ENCODE measurements at regions not wholly inside any gene's neighbourhood (a gene's known extent, or its start where the extent isn't known, plus 50 kb on each side); places are given as distances from the start of the nearest gene placed in this dataset.

DNA sequence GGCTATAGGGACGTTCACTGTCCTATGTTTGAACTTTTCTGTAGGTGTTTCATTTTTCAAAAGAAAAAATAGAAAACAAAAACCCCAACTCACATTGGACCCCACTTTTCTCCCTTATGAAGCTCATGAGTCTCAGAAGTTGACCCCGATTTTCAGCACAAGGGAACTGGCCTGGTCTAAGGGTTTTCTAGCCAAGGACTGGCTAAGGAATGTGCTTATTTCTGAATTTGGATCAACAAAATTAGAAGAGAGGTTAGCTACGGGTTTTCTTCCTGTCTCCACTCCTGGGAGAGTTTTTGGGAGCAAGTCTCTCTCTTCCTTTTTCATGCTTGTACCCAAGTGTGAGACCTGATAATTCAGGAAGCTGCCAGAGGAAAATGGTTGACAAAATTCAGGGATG, 453.2 kb downstream of the KLF12 start:
- no peak overlapping the region for H3K9ac ChIP-seq (ENCODE audit: insufficient read length, low read depth)
- no peaks in the 10 kb centered on the region for H3K4me1 ChIP-seq (ENCODE audit: insufficient read depth, insufficient read length)
- no peak for DNase-seq (ENCODE audit: low read depth, low spot score)
- TF ChIP-seq ZNF274 (IDR thresholded peaks at IDR 0.05; ENCODE audit: low read depth, low read length) (no peak), SUZ12 (IDR thresholded peaks at IDR 0.05; ENCODE audit: extremely low read depth, insufficient read depth, insufficient read length) (no peak), YY1 (IDR thresholded peaks at IDR 0.05; ENCODE audit: insufficient read depth, insufficient read length) (no peak)
- no peak overlapping the region for H3K4me3 ChIP-seq (ENCODE audit: insufficient read length, low read depth)
- H3K27me3 ChIP-seq (ENCODE audit: insufficient read depth, insufficient read length), result no peaks in the 10 kb centered on the region
- no peaks in the 10 kb centered on the region for H3K9me3 ChIP-seq (ENCODE audit: insufficient read depth, low read length)
- H3K36me3 ChIP-seq (ENCODE audit: insufficient read depth, insufficient read length, low read length), result no peaks in the 10 kb centered on the region

DNA sequence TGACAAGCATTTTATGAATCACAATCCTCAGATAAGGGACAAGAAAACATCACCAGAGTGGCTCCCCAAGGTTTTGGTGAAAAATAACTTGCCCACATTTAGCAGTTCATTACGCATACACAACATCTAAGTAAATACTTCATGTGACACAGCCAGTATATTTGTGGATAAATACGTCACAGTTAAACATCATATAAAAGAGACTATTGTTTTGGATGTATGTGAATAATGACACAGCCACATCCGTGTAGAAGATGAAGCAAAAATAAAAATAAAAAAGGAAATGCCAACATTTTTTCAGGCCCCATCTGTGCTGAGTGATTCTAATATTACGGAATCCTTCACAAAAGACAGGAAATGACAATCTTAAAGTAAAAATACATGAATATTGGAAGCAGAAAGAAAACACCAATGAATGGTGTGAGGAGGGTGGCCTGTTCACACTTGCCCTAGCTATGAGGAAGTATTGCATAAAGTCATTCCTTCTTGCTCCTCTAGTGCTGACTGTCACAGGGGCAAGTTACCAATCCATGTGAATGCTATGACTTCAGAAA, 457.1 kb downstream of the KLF12 start:
- Histone ChIP-seq H3K4me1 (ENCODE audit: insufficient read depth, insufficient read length) (no peaks in the 10 kb centered on the region), H3K9me3 (ENCODE audit: insufficient read depth, low read length) (no peaks in the 10 kb centered on the region), H3K9ac (ENCODE audit: insufficient read length, low read depth) (no peak overlapping the region), H3K27me3 (ENCODE audit: insufficient read depth, insufficient read length) (no peaks in the 10 kb centered on the region), H3K4me3 (ENCODE audit: insufficient read length, low read depth) (no peak overlapping the region), H3K36me3 (ENCODE audit: insufficient read depth, insufficient read length, low read length) (no peaks in the 10 kb centered on the region)
- DNase-seq (ENCODE audit: low read depth, low spot score), result no peak
- TF ChIP-seq ZNF274 (IDR thresholded peaks at IDR 0.05; ENCODE audit: low read depth, low read length) (no peak), SUZ12 (IDR thresholded peaks at IDR 0.05; ENCODE audit: extremely low read depth, insufficient read depth, insufficient read length) (no peak), YY1 (IDR thresholded peaks at IDR 0.05; ENCODE audit: insufficient read depth, insufficient read length) (no peak)

DNA sequence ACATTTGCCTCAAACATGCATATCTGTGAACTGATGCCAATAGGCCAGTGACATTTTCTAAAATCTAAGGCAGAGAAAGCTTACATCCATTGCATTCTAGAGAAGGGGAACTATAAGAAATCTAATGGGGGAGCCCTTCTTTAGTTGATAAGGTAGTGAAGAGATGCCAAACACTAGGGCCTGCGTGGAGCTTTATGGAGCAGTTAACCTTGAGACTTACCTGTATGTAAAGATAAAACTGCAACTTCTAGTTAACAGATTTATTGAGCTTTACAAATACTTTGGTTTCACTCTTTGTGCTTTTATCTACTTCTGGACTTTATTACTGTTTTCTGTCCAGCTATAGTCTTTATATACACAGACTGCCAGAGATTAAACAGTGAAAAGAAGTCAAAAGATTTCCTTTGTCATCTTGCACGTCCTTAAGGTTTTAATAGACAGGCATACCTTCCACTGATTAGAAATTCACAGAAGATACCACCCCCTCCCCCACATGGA, 457.6 kb downstream of the KLF12 start:
- no peak for TF ChIP-seq SUZ12 (IDR thresholded peaks at IDR 0.05; ENCODE audit: extremely low read depth, insufficient read depth, insufficient read length)
- no peak for TF ChIP-seq YY1 (IDR thresholded peaks at IDR 0.05; ENCODE audit: insufficient read depth, insufficient read length)
- no peak for TF ChIP-seq ZNF274 (IDR thresholded peaks at IDR 0.05; ENCODE audit: low read depth, low read length)
- no peak overlapping the region for H3K4me3 ChIP-seq (ENCODE audit: insufficient read length, low read depth)
- H3K36me3 ChIP-seq (ENCODE audit: insufficient read depth, insufficient read length, low read length), result no peaks in the 10 kb centered on the region

GRCh38 chr13:73675821-73676220, 458.4 kb downstream of the KLF12 start:
- no peak for DNase-seq (ENCODE audit: low read depth, low spot score)
- no peaks in the 10 kb centered on the region for H3K9me3 ChIP-seq (ENCODE audit: insufficient read depth, low read length)
- H3K36me3 ChIP-seq (ENCODE audit: insufficient read depth, insufficient read length, low read length), result no peaks in the 10 kb centered on the region
- TF ChIP-seq YY1 (IDR thresholded peaks at IDR 0.05; ENCODE audit: insufficient read depth, insufficient read length) (no peak), ZNF274 (IDR thresholded peaks at IDR 0.05; ENCODE audit: low read depth, low read length) (no peak), SUZ12 (IDR thresholded peaks at IDR 0.05; ENCODE audit: extremely low read depth, insufficient read depth, insufficient read length) (no peak)
- H3K4me3 ChIP-seq (ENCODE audit: insufficient read length, low read depth), result no peak overlapping the region
- no peaks in the 10 kb centered on the region for H3K27me3 ChIP-seq (ENCODE audit: insufficient read depth, insufficient read length)
- H3K4me1 ChIP-seq (ENCODE audit: insufficient read depth, insufficient read length), result no peaks in the 10 kb centered on the region
- no peak overlapping the region for H3K9ac ChIP-seq (ENCODE audit: insufficient read length, low read depth)

More for the DNA sequence above, 457.6 kb downstream of the KLF12 start:
- Histone ChIP-seq H3K9ac (ENCODE audit: insufficient read length, low read depth) (no peak overlapping the region), H3K27me3 (ENCODE audit: insufficient read depth, insufficient read length) (no peaks in the 10 kb centered on the region), H3K4me1 (ENCODE audit: insufficient read depth, insufficient read length) (no peaks in the 10 kb centered on the region), H3K9me3 (ENCODE audit: insufficient read depth, low read length) (no peaks in the 10 kb centered on the region)
- no peak for DNase-seq (ENCODE audit: low read depth, low spot score)

- Histone ChIP-seq H3K27me3 (ENCODE audit: insufficient read depth, insufficient read length) (no peaks in the 10 kb centered on the region), H3K4me1 (ENCODE audit: insufficient read depth, insufficient read length) (no peaks in the 10 kb centered on the region), H3K36me3 (ENCODE audit: insufficient read depth, insufficient read length, low read length) (no peaks in the 10 kb centered on the region), H3K9me3 (ENCODE audit: insufficient read depth, low read length) (no peaks in the 10 kb centered on the region), H3K4me3 (ENCODE audit: insufficient read length, low read depth) (no peak overlapping the region), H3K9ac (ENCODE audit: insufficient read length, low read depth) (no peak overlapping the region)
- no peak for DNase-seq (ENCODE audit: low read depth, low spot score)
- TF ChIP-seq YY1 (IDR thresholded peaks at IDR 0.05; ENCODE audit: insufficient read depth, insufficient read length), result no peak
- TF ChIP-seq ZNF274 (IDR thresholded peaks at IDR 0.05; ENCODE audit: low read depth, low read length), result no peak
- TF ChIP-seq SUZ12 (IDR thresholded peaks at IDR 0.05; ENCODE audit: extremely low read depth, insufficient read depth, insufficient read length), result no peak
Observed at GRCh38 chr13:73674570-73674969, 459.6 kb downstream of the KLF12 start.

- H3K36me3 ChIP-seq (ENCODE audit: insufficient read depth, insufficient read length, low read length), result no peaks in the 10 kb centered on the region
- H3K4me1 ChIP-seq (ENCODE audit: insufficient read depth, insufficient read length), result no peaks in the 10 kb centered on the region
- H3K4me3 ChIP-seq (ENCODE audit: insufficient read length, low read depth), result no peak overlapping the region
- H3K9ac ChIP-seq (ENCODE audit: insufficient read length, low read depth), result no peak overlapping the region
- DNase-seq (ENCODE audit: low read depth, low spot score), result no peak
- TF ChIP-seq ZNF274 (IDR thresholded peaks at IDR 0.05; ENCODE audit: low read depth, low read length), result no peak
- H3K9me3 ChIP-seq (ENCODE audit: insufficient read depth, low read length), result no peaks in the 10 kb centered on the region
- H3K27me3 ChIP-seq (ENCODE audit: insufficient read depth, insufficient read length), result no peaks in the 10 kb centered on the region
Observed at GRCh38 chr13:73673931-73674330, 460.3 kb downstream of the KLF12 start.

- Histone ChIP-seq H3K27me3 (ENCODE audit: insufficient read depth, insufficient read length) (no peaks in the 10 kb centered on the region), H3K4me1 (ENCODE audit: insufficient read depth, insufficient read length) (no peaks in the 10 kb centered on the region), H3K36me3 (ENCODE audit: insufficient read depth, insufficient read length, low read length) (no peaks in the 10 kb centered on the region), H3K9ac (ENCODE audit: insufficient read length, low read depth) (no peak overlapping the region), H3K4me3 (ENCODE audit: insufficient read length, low read depth) (no peak overlapping the region), H3K9me3 (ENCODE audit: insufficient read depth, low read length) (no peaks in the 10 kb centered on the region)
- no peak for TF ChIP-seq SUZ12 (IDR thresholded peaks at IDR 0.05; ENCODE audit: extremely low read depth, insufficient read depth, insufficient read length)
- TF ChIP-seq ZNF274 (IDR thresholded peaks at IDR 0.05; ENCODE audit: low read depth, low read length), result no peak
- no peak for DNase-seq (ENCODE audit: low read depth, low spot score)
Observed at GRCh38 chr13:73672492-73672891, 461.7 kb downstream of the KLF12 start.
